ENCODE measurements at regions not wholly inside any gene's neighbourhood (a gene's known extent, or its start where the extent isn't known, plus 50 kb on each side); places are given as distances from the start of the nearest gene placed in this dataset.
"Not testable (repeated sequence)": the region's sequence is repeated elsewhere in the genome, so short reads cannot be mapped to it uniquely, and the experiment has no call there.

GRCh38 chr14:82757776-82758175, 1224.1 kb upstream of the SEL1L start:
- DNase-seq: no peak

- DNase-seq: no peak
Measured at GRCh38 chr14:82759656-82760055, 1226.0 kb upstream of the SEL1L start.

- DNase-seq: no peak
Measured at GRCh38 chr14:82766123-82766522, 1232.5 kb upstream of the SEL1L start.

GRCh38 chr14:82766996-82767395, 1233.3 kb upstream of the SEL1L start:
- no peak for DNase-seq

- DNase-seq: no peak
Measured at GRCh38 chr14:82776958-82777357, 1243.3 kb upstream of the SEL1L start.

GRCh38 chr14:82778008-82778590, 1244.4 kb upstream of the SEL1L start:
- DNase-seq: no peak

GRCh38 chr14:82778601-82779000, 1244.9 kb upstream of the SEL1L start:
- DNase-seq: no peak

GRCh38 chr14:82779301-82779700, 1245.6 kb upstream of the SEL1L start:
- no peak for DNase-seq

GRCh38 chr14:82785756-82786482, 1252.3 kb upstream of the SEL1L start:
- no peak for DNase-seq

GRCh38 chr14:82786483-82786880, 1252.8 kb upstream of the SEL1L start:
- no peak for DNase-seq

- DNase-seq: no peak
Measured at GRCh38 chr14:82796086-82796485, 1262.4 kb upstream of the SEL1L start.

- DNase-seq: no peak
Measured at GRCh38 chr14:82798276-82798675, 1264.6 kb upstream of the SEL1L start.

GRCh38 chr14:82805892-82806825, 1272.5 kb upstream of the SEL1L start:
- DNase-seq: no peak

GRCh38 chr14:82811246-82811645, 1277.6 kb upstream of the SEL1L start:
- no peak for DNase-seq

- DNase-seq: not testable (repeated sequence)
Measured at GRCh38 chr14:82814339-82814738, 1280.7 kb upstream of the SEL1L start.

GRCh38 chr14:82830596-82830995, 1296.9 kb upstream of the SEL1L start:
- DNase-seq: no peak

- no peak for DNase-seq
Measured at GRCh38 chr14:82836256-82836950, 1302.8 kb upstream of the SEL1L start.

- DNase-seq: no peak
Measured at GRCh38 chr14:82837611-82838140, 1304.0 kb upstream of the SEL1L start.

- DNase-seq: no peak
Measured at GRCh38 chr14:82850576-82850975, 1316.9 kb upstream of the SEL1L start.

- DNase-seq: no peak
Measured at GRCh38 chr14:82854131-82854530, 1320.5 kb upstream of the SEL1L start.

- no peak for DNase-seq
Measured at GRCh38 chr14:82854901-82855300, 1321.2 kb upstream of the SEL1L start.

- peak; percentile 47 for DNase-seq
Measured at GRCh38 chr14:82855912-82856391, 1322.3 kb upstream of the SEL1L start.

- DNase-seq: no peak
Measured at GRCh38 chr14:82861313-82861712, 1327.7 kb upstream of the SEL1L start.

All from NCI-H510A treated with DMSO at 0.1 percent for 48 hours (cell line).